Activated CD4-positive, CD25-positive, alpha-beta regulatory T cell treated with anti-CD3 and anti-CD28 coated beads, Interleukin-2, amount 50 U/mL, for 72 hours (primary cell): ENCODE measurements at regions not wholly inside any gene's neighbourhood (a gene's known extent, or its start where the extent isn't known, plus 50 kb on each side); places are given as distances from the start of the nearest gene placed in this dataset.

Experiments used
- DNase-seq: peaks from one replicate; pipeline ENCODE4 v3.0.0; 2021

DNA sequence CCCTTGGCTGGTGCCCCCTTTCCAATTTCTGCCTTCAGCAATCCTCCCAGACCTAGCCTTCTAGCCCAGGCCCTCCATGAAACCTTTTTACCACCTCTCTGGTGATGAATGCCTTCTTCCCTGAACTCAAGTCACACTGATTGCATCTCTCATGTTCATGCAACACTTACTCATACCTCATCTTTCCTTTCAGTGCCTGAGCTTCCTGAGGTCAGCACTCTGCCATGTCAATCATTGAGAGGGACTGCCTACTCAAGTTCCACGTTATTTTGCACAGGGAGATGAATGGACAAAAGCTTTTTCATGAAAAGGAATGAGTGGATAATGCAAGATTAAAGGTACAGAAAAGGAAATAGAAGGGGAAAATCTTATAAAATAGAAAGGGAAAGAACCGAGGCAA is 60.1 kb upstream of the PLEKHG1 start:
- no peak for DNase-seq

DNA sequence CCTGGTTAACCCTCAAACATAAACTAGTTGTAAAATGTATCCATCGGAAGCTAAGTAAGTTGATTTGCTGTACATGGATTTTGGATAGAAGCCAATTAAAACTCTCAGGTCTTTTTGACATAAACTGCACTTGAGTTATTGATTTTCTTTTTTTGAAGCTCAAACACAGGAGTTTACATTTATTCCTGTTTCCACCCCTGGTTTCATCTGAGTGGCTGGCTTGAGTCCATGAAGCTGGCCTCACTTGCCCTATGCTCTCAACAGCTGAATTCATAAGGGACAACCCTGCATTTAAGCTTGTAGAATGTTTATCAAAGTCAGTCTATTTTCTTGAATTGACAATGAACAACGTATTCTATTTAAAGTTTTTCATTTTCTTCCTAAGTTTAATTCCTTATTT is 58.1 kb upstream of the PLEKHG1 start:
- no peak for DNase-seq

DNA sequence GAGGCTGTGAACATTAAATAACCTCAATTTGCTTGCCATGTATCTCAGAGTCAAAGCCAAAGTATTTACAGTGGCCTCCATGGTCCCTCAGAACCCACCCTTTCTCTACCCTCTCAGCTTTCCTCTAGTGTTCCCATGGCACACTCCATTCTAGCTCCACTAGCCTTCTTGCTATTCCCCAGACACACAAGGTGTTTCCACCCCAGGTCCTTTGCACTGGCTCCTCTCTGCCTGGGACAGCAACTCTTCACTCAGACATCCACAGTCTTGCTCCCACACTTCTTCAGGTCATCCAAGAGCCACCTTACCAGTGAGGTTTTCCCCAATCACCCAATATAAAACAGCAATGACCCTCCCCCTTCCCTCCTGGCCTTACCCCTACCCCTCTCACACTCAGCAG is 56.5 kb upstream of the PLEKHG1 start:
- DNase-seq: no peak

DNA sequence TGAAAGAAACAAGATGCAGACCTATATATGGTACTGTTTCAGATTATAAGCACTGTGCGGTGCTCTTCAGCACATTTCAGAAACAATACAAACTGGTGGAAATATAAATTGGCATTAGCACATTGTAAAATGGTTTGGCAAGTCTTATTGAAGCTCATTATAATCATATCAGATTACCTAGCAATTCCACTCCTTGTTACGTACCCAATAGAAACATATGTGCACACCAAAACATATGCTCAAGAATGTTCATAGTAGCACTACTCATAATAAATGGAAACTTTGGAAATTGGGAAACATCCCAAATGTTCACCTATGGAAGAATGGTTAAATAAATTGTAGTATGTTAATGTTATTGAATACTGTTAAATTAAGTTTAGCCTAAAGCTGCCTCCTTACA is 54.9 kb upstream of the PLEKHG1 start:
- DNase-seq: no peak

DNA sequence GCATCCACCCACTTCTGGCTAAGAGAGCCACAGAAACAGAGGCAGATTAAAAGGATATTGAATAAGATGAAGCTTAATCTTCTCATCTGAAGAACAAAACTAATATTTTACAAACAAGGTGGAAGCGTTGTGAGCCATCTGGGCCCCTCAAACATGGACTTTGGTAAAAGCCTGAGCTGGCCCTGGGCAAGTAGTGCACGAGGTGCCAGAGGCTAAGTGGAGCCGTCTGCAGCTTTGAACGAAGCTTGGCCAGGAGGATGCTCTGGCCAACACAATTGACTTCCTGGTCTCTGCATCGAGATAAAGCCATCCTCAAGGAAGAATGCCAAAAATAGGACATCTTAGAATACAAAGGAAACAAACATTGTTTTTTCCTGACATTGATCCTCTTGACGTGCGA is 53.2 kb upstream of the PLEKHG1 start:
- no peak for DNase-seq

DNA sequence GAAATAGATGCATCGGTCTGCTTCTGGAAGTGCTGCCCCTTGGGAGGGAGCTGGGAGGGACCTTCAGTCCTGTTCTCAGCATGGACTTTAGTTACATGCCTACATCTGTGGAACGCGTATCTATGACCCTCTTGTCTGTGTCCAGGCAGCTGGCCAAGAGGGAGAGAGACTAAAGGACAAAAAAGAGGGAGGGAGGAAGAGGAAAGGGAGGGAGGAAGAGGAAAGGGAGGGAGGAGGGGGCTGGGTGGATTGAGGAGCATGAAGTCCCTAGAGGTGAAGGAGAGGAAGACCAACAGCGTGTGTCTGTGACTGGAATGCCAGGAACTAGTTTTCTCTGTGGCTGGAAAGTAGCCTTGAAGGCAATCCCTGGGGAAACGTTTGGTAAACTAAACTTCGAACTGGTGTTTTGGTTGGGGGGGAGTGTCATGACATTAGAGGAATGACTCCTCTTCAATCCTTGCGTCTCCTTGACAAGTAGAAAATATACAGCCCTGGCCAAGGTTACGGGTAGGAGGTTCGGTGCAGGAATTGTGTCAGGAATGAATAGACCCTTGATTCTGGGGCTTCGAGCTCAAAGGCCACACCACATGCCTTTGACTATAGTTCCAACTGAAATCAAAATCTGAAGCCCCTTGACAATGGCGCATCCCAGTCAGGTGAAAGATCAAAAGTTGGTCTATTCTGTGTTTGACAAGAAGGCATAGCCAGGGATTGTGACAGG is 52.0 kb upstream of the PLEKHG1 start:
- DNase-seq: no peak

DNA sequence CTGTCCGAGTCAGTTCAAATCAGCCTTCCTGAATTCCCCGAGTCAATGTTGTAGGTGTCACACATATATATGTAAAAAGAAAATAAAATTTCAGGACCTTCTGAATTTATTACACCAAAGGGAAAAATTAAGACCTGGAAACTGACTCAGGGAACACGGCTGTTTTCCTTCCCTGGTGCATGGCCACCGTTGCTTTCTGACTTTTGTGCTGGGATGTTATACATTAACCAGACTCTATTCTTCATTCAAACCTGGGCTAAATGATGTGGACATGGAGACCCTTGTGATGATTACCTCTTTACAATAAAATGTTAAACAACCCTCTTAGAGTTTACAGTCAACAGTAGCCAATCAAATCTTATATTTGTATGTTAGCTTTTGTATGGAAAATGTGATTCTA is 51.4 kb upstream of the PLEKHG1 start:
- DNase-seq: no peak

DNA sequence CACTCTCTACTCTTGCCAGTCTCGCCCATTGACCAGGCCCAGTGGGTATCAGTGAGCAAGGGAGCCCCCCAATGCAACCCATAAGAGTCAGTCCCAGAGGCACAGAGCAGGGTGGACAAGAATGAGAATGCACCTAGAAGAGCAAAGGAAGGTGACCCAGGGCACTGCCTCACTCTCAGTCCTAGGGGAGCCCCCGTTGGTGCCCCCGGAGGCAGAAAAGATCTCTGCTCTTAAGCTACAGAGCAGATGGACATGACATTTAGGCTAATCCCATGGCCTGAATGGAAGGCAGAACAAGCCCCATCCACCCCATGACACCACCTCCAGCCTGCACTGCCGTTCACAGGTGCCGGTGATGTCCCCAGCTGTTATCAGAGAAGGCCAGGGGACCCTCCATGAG is 50.7 kb upstream of the PLEKHG1 start:
- DNase-seq: no peak

DNA sequence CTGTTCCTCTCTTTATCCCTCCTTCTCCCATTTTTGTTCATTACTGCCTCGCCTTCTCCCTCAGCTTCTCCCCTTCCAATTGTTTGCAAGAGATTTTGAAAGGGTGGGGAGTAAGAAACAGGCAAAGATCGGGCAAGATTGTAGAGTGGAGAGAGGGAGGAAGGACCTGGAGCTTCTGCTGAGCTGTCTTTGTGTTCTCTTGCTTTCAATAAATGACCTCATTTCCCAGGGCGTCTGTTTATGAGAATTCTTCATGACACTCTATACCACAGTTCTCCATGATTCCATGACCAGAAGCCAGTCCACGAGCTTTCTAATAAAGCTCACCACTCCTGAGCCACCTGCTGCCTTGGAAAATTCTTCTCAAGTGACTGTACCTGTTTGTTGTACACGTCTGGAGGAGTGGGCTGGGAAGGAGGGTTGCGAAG is 50.0 kb upstream of the PLEKHG1 start:
- DNase-seq: no peak
